ENCODE measurements at regions not wholly inside any gene's neighbourhood (a gene's known extent, or its start where the extent isn't known, plus 50 kb on each side); places are given as distances from the start of the nearest gene placed in this dataset.
"Not testable (repeated sequence)": the region's sequence is repeated elsewhere in the genome, so short reads cannot be mapped to it uniquely, and the experiment has no call there.

GRCh38 chr1:29624320-29625083, 388.2 kb downstream of the PTPRU start:
- H3K4me3 ChIP-seq (ENCODE audit: low read depth, low read length), result no peak overlapping the region
- DNase-seq (ENCODE audit: low read depth), result no peak
- TF ChIP-seq, protein P1, sequence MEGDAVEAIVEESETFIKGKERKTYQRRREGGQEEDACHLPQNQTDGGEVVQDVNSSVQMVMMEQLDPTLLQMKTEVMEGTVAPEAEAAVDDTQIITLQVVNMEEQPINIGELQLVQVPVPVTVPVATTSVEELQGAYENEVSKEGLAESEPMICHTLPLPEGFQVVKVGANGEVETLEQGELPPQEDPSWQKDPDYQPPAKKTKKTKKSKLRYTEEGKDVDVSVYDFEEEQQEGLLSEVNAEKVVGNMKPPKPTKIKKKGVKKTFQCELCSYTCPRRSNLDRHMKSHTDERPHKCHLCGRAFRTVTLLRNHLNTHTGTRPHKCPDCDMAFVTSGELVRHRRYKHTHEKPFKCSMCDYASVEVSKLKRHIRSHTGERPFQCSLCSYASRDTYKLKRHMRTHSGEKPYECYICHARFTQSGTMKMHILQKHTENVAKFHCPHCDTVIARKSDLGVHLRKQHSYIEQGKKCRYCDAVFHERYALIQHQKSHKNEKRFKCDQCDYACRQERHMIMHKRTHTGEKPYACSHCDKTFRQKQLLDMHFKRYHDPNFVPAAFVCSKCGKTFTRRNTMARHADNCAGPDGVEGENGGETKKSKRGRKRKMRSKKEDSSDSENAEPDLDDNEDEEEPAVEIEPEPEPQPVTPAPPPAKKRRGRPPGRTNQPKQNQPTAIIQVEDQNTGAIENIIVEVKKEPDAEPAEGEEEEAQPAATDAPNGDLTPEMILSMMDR (IDR thresholded peaks at IDR 0.05; ENCODE audit: low read depth, low read length, missing control alignments), result no peak

GRCh38 chr1:29623501-29623900, 387.2 kb downstream of the PTPRU start:
- no peak for DNase-seq (ENCODE audit: low read depth)
- TF ChIP-seq, protein P1 (IDR thresholded peaks at IDR 0.05; ENCODE audit: low read depth, low read length, missing control alignments), result no peak
- no peak overlapping the region for H3K4me3 ChIP-seq (ENCODE audit: low read depth, low read length)

GRCh38 chr1:29621826-29622435, 385.6 kb downstream of the PTPRU start:
- H3K4me3 ChIP-seq (ENCODE audit: low read depth, low read length), result no peak overlapping the region
- no peak for DNase-seq (ENCODE audit: low read depth)
- TF ChIP-seq, protein P1 (IDR thresholded peaks at IDR 0.05; ENCODE audit: low read depth, low read length, missing control alignments), result no peak

GRCh38 chr1:29620631-29621030, 384.3 kb downstream of the PTPRU start:
- no peak overlapping the region for H3K4me3 ChIP-seq (ENCODE audit: low read depth, low read length)
- TF ChIP-seq, protein P1 (IDR thresholded peaks at IDR 0.05; ENCODE audit: low read depth, low read length, missing control alignments), result no peak
- no peak for DNase-seq (ENCODE audit: low read depth)

DNA sequence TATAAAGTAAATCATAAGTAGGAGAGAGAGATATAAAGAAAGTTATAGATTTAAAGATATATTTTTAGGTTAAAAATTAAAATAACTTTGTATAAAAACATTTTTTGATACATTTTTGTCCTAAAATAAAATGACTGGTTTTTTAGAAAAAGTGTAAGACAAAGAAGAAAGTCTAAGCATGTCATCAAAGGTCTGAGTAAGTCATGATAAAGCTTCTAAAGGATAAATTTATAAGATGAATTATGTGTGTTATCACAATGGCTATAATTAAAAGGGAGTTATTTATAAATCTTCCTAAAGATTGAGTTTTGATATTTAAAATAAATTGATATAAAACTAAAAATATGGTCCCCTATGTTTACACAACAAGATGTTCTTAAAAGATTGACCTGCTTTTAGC, 370.9 kb downstream of the PTPRU start:
- TF ChIP-seq, protein P1 (IDR thresholded peaks at IDR 0.05; ENCODE audit: low read depth, low read length, missing control alignments), result no peak
- H3K4me3 ChIP-seq (ENCODE audit: low read depth, low read length), result no peak overlapping the region
- DNase-seq (ENCODE audit: low read depth), result no peak

DNA sequence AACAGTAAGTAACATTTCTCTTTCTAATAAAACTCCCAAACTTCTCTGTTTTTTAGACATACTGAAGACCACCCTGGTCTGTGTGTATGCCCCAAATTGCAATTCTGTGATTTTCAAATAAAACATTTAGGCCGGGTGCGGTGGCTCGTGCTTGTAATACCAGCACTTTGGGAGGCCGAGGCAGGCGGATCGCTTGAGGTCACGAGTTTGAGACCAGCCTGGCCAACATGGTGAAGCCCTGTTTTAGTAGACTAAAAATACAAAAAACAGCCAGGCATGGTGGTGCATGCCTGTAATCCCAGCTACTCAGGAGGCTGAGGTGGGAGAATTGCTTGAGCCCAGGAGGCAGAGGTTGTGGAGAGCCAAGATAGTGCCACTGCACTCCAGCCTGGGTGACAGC, 368.5 kb downstream of the PTPRU start:
- DNase-seq (ENCODE audit: low read depth); H3K4me3 ChIP-seq (ENCODE audit: low read depth, low read length): not testable (repeated sequence)

DNA sequence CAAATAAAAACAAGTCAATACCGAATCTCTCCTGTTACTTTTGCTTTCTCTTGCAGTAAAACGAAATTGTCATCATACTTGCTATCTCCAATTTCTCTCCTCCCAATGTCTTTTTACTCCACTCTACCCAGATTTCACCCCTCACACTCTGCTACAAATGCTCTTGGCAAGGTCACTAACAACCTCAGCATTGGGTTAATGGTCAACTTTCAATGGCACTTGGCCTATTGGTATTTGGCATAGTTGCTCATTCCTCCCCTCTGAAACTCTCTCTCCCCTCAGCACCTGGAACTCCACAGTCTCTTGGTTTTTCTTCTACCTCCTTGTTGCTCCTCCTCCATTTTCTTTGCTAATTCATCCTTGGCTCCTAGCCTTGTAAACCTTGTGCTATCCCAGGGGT, 367.3 kb downstream of the PTPRU start:
- no peak for DNase-seq (ENCODE audit: low read depth)
- TF ChIP-seq, protein P1 (IDR thresholded peaks at IDR 0.05; ENCODE audit: low read depth, low read length, missing control alignments), result no peak
- no peak overlapping the region for H3K4me3 ChIP-seq (ENCODE audit: low read depth, low read length)
